ENCODE measurements at regions not wholly inside any gene's neighbourhood (a gene's known extent, or its start where the extent isn't known, plus 50 kb on each side); places are given as distances from the start of the nearest gene placed in this dataset.

GRCh38 chr2:18651842-18652774 lies 62.7 kb upstream of the NT5C1B start:
- intact Hi-C loops (cut with DNase I; ENCODE audit: low total_unique reads) = no loop called here
- H3K9me3 ChIP-seq = no peaks in the 10 kb centered on the region
- TF ChIP-seq CTCF (IDR thresholded peaks at IDR 0.05) (no peak), POLR2AphosphoS5 (IDR thresholded peaks at IDR 0.05) (no peak), POLR2A (IDR thresholded peaks at IDR 0.05) (no peak), EP300 (IDR thresholded peaks at IDR 0.05; ENCODE audit: low read depth) (no peak)
- no peak for DNase-seq
- H3K4me3 ChIP-seq = no peak overlapping the region
- no peaks in the 10 kb centered on the region for H3K27me3 ChIP-seq
- H3K27ac ChIP-seq = no peak overlapping the region
- H3K4me1 ChIP-seq = no peaks in the 10 kb centered on the region
- WGBS, 2 donors (ENCODE audit: low coverage in 1 of 2) = 63 to 72% methylated on average over 2 to 3 of the region's 3 CpGs
- in situ Hi-C loops (cut with MboI; ENCODE audit: low pct_ligation_motif_present in 1 of 4, low pct_unique_long_range_greater_than_20kb in 1 of 4, low sequenced_read_pairs in 3 of 4) = no loop called here
- no peaks in the 10 kb centered on the region for H3K36me3 ChIP-seq

- H3K27me3 ChIP-seq = no peaks in the 10 kb centered on the region
- no peaks in the 10 kb centered on the region for H3K4me1 ChIP-seq
- intact Hi-C loops (cut with DNase I; ENCODE audit: low total_unique reads) (no loop called here), in situ Hi-C loops (cut with MboI; ENCODE audit: low pct_ligation_motif_present in 1 of 4, low pct_unique_long_range_greater_than_20kb in 1 of 4, low sequenced_read_pairs in 3 of 4) (no loop called here)
- no peaks in the 10 kb centered on the region for H3K36me3 ChIP-seq
- no peak for DNase-seq
- no peak overlapping the region for H3K4me3 ChIP-seq
- H3K27ac ChIP-seq = no peak overlapping the region
- TF ChIP-seq POLR2AphosphoS5 (IDR thresholded peaks at IDR 0.05) = no peak
- TF ChIP-seq CTCF (IDR thresholded peaks at IDR 0.05) = no peak
- WGBS, 2 donors (ENCODE audit: low coverage in 1 of 2) = 39 to 72% methylated on average over 2 of the region's 2 CpGs
- H3K9me3 ChIP-seq = no peaks in the 10 kb centered on the region
Measured at GRCh38 chr2:18650221-18650620, 60.9 kb upstream of the NT5C1B start.

GRCh38 chr2:18649502-18650135 lies 60.2 kb upstream of the NT5C1B start:
- Histone ChIP-seq H3K4me3 (no peak overlapping the region), H3K27ac (no peak overlapping the region), H3K27me3 (no peaks in the 10 kb centered on the region), H3K9me3 (no peaks in the 10 kb centered on the region), H3K4me1 (no peaks in the 10 kb centered on the region), H3K36me3 (no peaks in the 10 kb centered on the region)
- no peak for DNase-seq
- WGBS, 2 donors (ENCODE audit: low coverage in 1 of 2) = 98 to 100% methylated on average over 1 of the region's 1 CpG
- in situ Hi-C loops (cut with MboI; ENCODE audit: low pct_ligation_motif_present in 1 of 4, low pct_unique_long_range_greater_than_20kb in 1 of 4, low sequenced_read_pairs in 3 of 4) = no loop called here
- intact Hi-C loops (cut with DNase I; ENCODE audit: low total_unique reads) = no loop called here
- TF ChIP-seq CTCF (IDR thresholded peaks at IDR 0.05) = no peak
- TF ChIP-seq EP300 (IDR thresholded peaks at IDR 0.05; ENCODE audit: low read depth) = no peak
- no peak for TF ChIP-seq POLR2AphosphoS5 (IDR thresholded peaks at IDR 0.05)
- no peak for TF ChIP-seq POLR2A (IDR thresholded peaks at IDR 0.05)

- H3K36me3 ChIP-seq = no peaks in the 10 kb centered on the region
- no peak for TF ChIP-seq POLR2AphosphoS5 (IDR thresholded peaks at IDR 0.05)
- no peak for TF ChIP-seq POLR2A (IDR thresholded peaks at IDR 0.05)
- no peak for TF ChIP-seq EP300 (IDR thresholded peaks at IDR 0.05; ENCODE audit: low read depth)
- TF ChIP-seq CTCF (IDR thresholded peaks at IDR 0.05) = no peak
- in situ Hi-C loops (cut with MboI; ENCODE audit: low pct_ligation_motif_present in 1 of 4, low pct_unique_long_range_greater_than_20kb in 1 of 4, low sequenced_read_pairs in 3 of 4) = no loop called here
Measured at GRCh38 chr2:18648161-18648560, 58.8 kb upstream of the NT5C1B start.

More at GRCh38 chr2:18648161-18648560, 58.8 kb upstream of the NT5C1B start:
- intact Hi-C loops (cut with DNase I; ENCODE audit: low total_unique reads) = no loop called here
- Histone ChIP-seq H3K27me3 (no peaks in the 10 kb centered on the region), H3K4me1 (no peaks in the 10 kb centered on the region), H3K4me3 (no peak overlapping the region), H3K27ac (no peak overlapping the region), H3K9me3 (no peaks in the 10 kb centered on the region)
- WGBS, 2 donors (ENCODE audit: low coverage in 1 of 2) = 93 to 95% methylated on average over 3 of the region's 3 CpGs
- no peak for DNase-seq
